PC-3 (cell line): ENCODE measurements at regions not wholly inside any gene's neighbourhood (a gene's known extent, or its start where the extent isn't known, plus 50 kb on each side); places are given as distances from the start of the nearest gene placed in this dataset.

Experiments
- ATAC-seq: fragments of 200-7000 bp; cut with Tn5 transposase; 2 replicates; pipeline ENCODE4 v1.9.1; 2020; ENCODE audit warnings: mild to moderate bottlenecking, moderate library complexity
- BruUV-seq: library from RNA; stranded (reverse); fragments of 400-500 nt; replicated peaks from 2 replicates; lab custom pipeline; 2021; lab: Mats Ljungman, UMichigan
- CTCF ChIA-PET: fragments of 300-600 bp; sonication (Branson Sonifier 250); formaldehyde crosslinking; loops from one replicate; lab custom pipeline; 2022; ENCODE audit warnings: antibody characterized with exemption; lab: Charles Lee
- POLR2A ChIA-PET: fragments of 300-600 bp; sonication (Branson Sonifier 250); formaldehyde crosslinking; loops from one replicate; lab custom pipeline; 2022; ENCODE audit warnings: antibody characterized with exemption; ENCODE audit not compliant: unreplicated experiment; lab: Charles Lee
- DNase-seq: peaks from one replicate; pipeline ENCODE4 v3.0.0-alpha.2; 2015
- H2AFZ ChIP-seq: fragments of 300-600 bp; sonication (generic); 2 replicates; pipeline ENCODE4 v1.6.0; 2016; ENCODE audit warnings: antibody characterized with exemption, low read length
- H3F3A ChIP-seq: fragments of 300-600 bp; sonication (generic); one replicate; pipeline ENCODE4 v1.6.0; 2017; ENCODE audit warnings: antibody characterized with exemption, low read length, control low read depth, mild to moderate bottlenecking; ENCODE audit not compliant: unreplicated experiment
- H3K27ac ChIP-seq: fragments of 300-600 bp; sonication (generic); 2 replicates; pipeline ENCODE4 v1.5.1; 2016; ENCODE audit warnings: mild to moderate bottlenecking, low read length
- H3K27me3 ChIP-seq: fragments of 300-600 bp; sonication (generic); 2 replicates; pipeline ENCODE4 v1.6.1; 2016; ENCODE audit warnings: low read length, mixed read lengths
- H3K36me3 ChIP-seq: fragments of 300-600 bp; sonication (generic); 2 replicates; pipeline ENCODE4 v1.6.1; 2016; ENCODE audit warnings: low read depth, mixed run types, low read length, mixed read lengths
- H3K4me1 ChIP-seq: fragments of 300-600 bp; sonication (generic); 2 replicates; pipeline ENCODE4 v1.5.1; 2016; ENCODE audit warnings: low read length; ENCODE audit not compliant: insufficient read depth
- H3K4me2 ChIP-seq: fragments of 300-600 bp; sonication (generic); 2 replicates; pipeline ENCODE4 v1.6.0; 2016; ENCODE audit warnings: low read length
- H3K4me3 ChIP-seq: fragments of 300-600 bp; sonication (generic); 2 replicates; pipeline ENCODE4 v1.5.1; 2016; ENCODE audit warnings: mild to moderate bottlenecking, low read length, mixed read lengths
- H3K79me2 ChIP-seq: fragments of 300-600 bp; sonication (generic); 2 replicates; pipeline ENCODE4 v1.6.1; 2017; ENCODE audit warnings: low read length, mixed read lengths
- H3K9ac ChIP-seq: fragments of 300-600 bp; sonication (generic); 2 replicates; pipeline ENCODE4 v1.6.0; 2016; ENCODE audit warnings: mild to moderate bottlenecking, low read length
- H3K9me2 ChIP-seq: fragments of 300-600 bp; sonication (generic); replicated peaks from 2 replicates; pipeline ENCODE4 v1.6.1; 2016; ENCODE audit warnings: mixed run types, low read length, mixed read lengths
- H3K9me3 ChIP-seq: fragments of 300-600 bp; sonication (generic); 2 replicates; pipeline ENCODE4 v1.6.1; 2016; ENCODE audit warnings: low read length, mixed read lengths
- H4K20me1 ChIP-seq: fragments of 300-600 bp; sonication (generic); 2 replicates; pipeline ENCODE4 v1.6.1; 2016; ENCODE audit warnings: low read length, mixed read lengths
- EZH2 ChIP-seq: fragments of 300-600 bp; sonication (generic); IDR thresholded peaks from one replicate; pipeline ENCODE4 v1.6.1; 2017; ENCODE audit warnings: antibody characterized with exemption, mild to moderate bottlenecking, low read length; ENCODE audit not compliant: unreplicated experiment
- EZH2phosphoT487 ChIP-seq: fragments of 300-600 bp; sonication (generic); IDR thresholded peaks from 2 replicates; pipeline ENCODE4 v1.6.1; 2018; ENCODE audit warnings: mild to moderate bottlenecking, antibody characterized with exemption, low read length, borderline replicate concordance
- intact Hi-C: fragments of 100-400 bp; cut with micrococcal nuclease; formaldehyde crosslinking; loops from 2 replicates; pipeline ENCODE4 v1.9.0; 2023
- TF ChIP-seq, protein P1 (sequence below): fragments of 300-600 bp; sonication (generic); conservative IDR thresholded peaks from 2 replicates; pipeline ENCODE4 v1.5.1; 2017; ENCODE audit warnings: antibody characterized with exemption, low read depth, mild to moderate bottlenecking, low read length

DNA sequence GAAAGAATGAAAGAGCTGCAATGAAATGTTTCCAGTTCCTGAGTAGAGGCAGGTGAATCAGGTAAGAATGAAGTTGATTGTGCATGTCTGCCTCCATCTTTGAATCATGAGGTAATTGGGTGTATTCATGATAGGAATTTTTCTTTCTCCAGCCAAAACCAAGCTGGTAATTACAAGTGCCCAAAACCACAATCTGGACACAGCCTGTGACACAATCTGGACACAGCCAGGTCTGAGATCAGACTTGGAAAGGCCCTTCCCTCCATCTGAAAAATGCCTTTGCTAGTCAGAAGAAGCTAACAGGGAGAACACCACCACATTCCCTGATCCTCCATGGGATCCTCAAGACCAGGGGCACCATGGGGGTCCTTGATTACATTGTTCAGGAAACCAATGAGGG, 338.5 kb upstream of the THBS1 start:
- Histone ChIP-seq H3K9me2 (no peaks in the 10 kb centered on the region), H3K79me2 (no peaks in the 10 kb centered on the region), H3K4me1 (peaks cover 59% of the 10 kb centered on the region), H3K9me3 (no peaks in the 10 kb centered on the region), H2AFZ (no peak overlapping the region), H3F3A (no peaks in the 10 kb centered on the region), H3K27ac (peak overlapping the region; percentile 68), H3K4me3 (no peak overlapping the region), H3K27me3 (no peaks in the 10 kb centered on the region), H3K36me3 (no peaks in the 10 kb centered on the region), H3K4me2 (no peak overlapping the region), H4K20me1 (no peaks in the 10 kb centered on the region), H3K9ac (no peak overlapping the region)
- ATAC-seq (peak; percentile 59), DNase-seq (peak; percentile 83)
- ChIA-PET CTCF (no interaction called here), POLR2A (no interaction called here)
- TF ChIP-seq EZH2phosphoT487 (no peak), EZH2 (no peak)
- TF ChIP-seq, protein P1, sequence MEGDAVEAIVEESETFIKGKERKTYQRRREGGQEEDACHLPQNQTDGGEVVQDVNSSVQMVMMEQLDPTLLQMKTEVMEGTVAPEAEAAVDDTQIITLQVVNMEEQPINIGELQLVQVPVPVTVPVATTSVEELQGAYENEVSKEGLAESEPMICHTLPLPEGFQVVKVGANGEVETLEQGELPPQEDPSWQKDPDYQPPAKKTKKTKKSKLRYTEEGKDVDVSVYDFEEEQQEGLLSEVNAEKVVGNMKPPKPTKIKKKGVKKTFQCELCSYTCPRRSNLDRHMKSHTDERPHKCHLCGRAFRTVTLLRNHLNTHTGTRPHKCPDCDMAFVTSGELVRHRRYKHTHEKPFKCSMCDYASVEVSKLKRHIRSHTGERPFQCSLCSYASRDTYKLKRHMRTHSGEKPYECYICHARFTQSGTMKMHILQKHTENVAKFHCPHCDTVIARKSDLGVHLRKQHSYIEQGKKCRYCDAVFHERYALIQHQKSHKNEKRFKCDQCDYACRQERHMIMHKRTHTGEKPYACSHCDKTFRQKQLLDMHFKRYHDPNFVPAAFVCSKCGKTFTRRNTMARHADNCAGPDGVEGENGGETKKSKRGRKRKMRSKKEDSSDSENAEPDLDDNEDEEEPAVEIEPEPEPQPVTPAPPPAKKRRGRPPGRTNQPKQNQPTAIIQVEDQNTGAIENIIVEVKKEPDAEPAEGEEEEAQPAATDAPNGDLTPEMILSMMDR = no peak
- BruUV-seq = no TSS peak
- intact Hi-C loops = loop anchor here (1.0 kb wide), 1 partner anchor 31 kb away; no protein-coding TSS in a partner anchor

DNA sequence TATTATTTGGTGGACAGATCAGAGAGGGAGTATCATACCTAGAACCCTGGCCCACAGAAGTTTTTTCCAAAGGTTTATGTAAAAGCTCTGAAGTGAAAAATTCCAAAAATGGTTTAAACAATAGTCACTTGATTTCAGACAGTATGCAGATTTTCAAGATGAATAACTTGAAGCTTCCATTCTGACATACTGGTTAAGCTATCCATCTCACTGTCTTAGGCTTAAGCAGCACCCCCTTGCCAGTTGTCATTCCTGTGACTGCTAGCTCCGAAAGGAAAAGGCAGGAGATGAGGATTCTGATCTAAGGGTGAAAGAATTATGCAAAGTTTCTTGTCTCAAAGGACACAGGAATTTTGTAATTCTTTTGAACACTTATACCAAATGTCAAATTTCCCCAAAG, 337.5 kb upstream of the THBS1 start:
- POLR2A ChIA-PET = no interaction called here
- BruUV-seq = no TSS peak
- no peaks in the 10 kb centered on the region for H3K9me2 ChIP-seq
- no peaks in the 10 kb centered on the region for H4K20me1 ChIP-seq
- H3K36me3 ChIP-seq = no peaks in the 10 kb centered on the region
- TF ChIP-seq EZH2phosphoT487 (no peak), EZH2 (no peak)
- TF ChIP-seq, protein P1 = no peak
- ATAC-seq = no peak
- DNase-seq = no peak
- peaks cover 67% of the 10 kb centered on the region for H3K4me1 ChIP-seq
- CTCF ChIA-PET = interaction anchor here (0.6 kb wide), 1 partner anchor 48 kb away, joined by 3 read pairs; no protein-coding TSS in a partner anchor
- H3K4me2 ChIP-seq = no peak overlapping the region
- H3K27me3 ChIP-seq = no peaks in the 10 kb centered on the region
- H3K4me3 ChIP-seq = no peak overlapping the region
- no peaks in the 10 kb centered on the region for H3K9me3 ChIP-seq
- H3K9ac ChIP-seq = no peak overlapping the region
- no peak overlapping the region for H3K27ac ChIP-seq
- H3K79me2 ChIP-seq = no peaks in the 10 kb centered on the region
- intact Hi-C loops = no loop called here
- no peaks in the 10 kb centered on the region for H3F3A ChIP-seq
- H2AFZ ChIP-seq = no peak overlapping the region

DNA sequence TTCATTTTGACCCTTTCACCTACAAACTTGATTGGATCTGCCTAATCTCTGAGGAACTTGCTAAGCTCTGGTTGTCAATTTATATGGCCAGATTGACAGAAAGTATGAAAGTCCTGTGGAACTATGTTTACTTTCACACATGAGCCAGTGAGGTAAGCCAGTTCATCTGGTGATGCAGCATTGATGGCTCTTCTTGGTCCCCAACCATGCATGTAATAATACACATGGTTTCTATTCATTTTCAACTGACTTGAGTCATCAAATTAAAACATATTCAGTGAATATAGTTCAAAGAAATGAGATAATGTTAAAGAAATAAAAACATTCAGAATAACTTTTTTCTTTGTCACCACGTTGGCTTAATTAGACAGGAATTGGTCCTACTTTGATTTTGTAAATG, 336.1 kb upstream of the THBS1 start:
- no peaks in the 10 kb centered on the region for H3F3A ChIP-seq
- no peak overlapping the region for H3K4me2 ChIP-seq
- H3K27ac ChIP-seq = 0 out of 2 replicates have a peak overlapping the region, but pooled peaks have one; percentile 11
- no peaks in the 10 kb centered on the region for H3K9me2 ChIP-seq
- H4K20me1 ChIP-seq = no peaks in the 10 kb centered on the region
- no peaks in the 10 kb centered on the region for H3K79me2 ChIP-seq
- no peak overlapping the region for H3K4me3 ChIP-seq
- H3K4me1 ChIP-seq = peaks cover 61% of the 10 kb centered on the region
- intact Hi-C loops = no loop called here
- DNase-seq (no peak), ATAC-seq (no peak)
- no peaks in the 10 kb centered on the region for H3K36me3 ChIP-seq
- no peaks in the 10 kb centered on the region for H3K27me3 ChIP-seq
- no peaks in the 10 kb centered on the region for H3K9me3 ChIP-seq
- POLR2A ChIA-PET = no interaction called here
- no peak for TF ChIP-seq EZH2phosphoT487
- TF ChIP-seq, protein P1 = no peak
- no peak for TF ChIP-seq EZH2
- no peak overlapping the region for H3K9ac ChIP-seq
- CTCF ChIA-PET = no interaction called here
- H2AFZ ChIP-seq = no peak overlapping the region
- no TSS peak for BruUV-seq
